ENCODE measurements at regions not wholly inside any gene's neighbourhood (a gene's known extent, or its start where the extent isn't known, plus 50 kb on each side); places are given as distances from the start of the nearest gene placed in this dataset.

GRCh38 chr6:79374308-79374707 is 139.8 kb upstream of the HMGN3 start:
- Histone ChIP-seq H3K27ac (ENCODE audit: low read depth in 2 of 2, low read length in 2 of 2) (no peak overlapping the region), H3K27me3 (ENCODE audit: control insufficient read depth, insufficient read depth, low read length) (no peaks in the 10 kb centered on the region), H3K36me3 (ENCODE audit: control insufficient read depth in 2 of 3, insufficient read depth in 3 of 3, low read length in 3 of 3) (no peaks in the 10 kb centered on the region), H3K4me3 (ENCODE audit: low read length in 3 of 3) (no peak overlapping the region), H3K4me1 (ENCODE audit: control insufficient read depth in 2 of 3, insufficient read depth in 2 of 3, low read depth in 1 of 3, low read length in 3 of 3) (peaks cover 0 to 9% (median 6%) of the 10 kb centered on the region in 3 donors), H3K9me3 (ENCODE audit: control insufficient read depth in 2 of 3, insufficient read depth in 1 of 3, low read length in 3 of 3) (peaks cover 0 to 7% (median 0%) of the 10 kb centered on the region in 3 donors), H3K9ac (ENCODE audit: low read length in 3 of 3) (no peak overlapping the region)
- TF ChIP-seq CTCF (IDR thresholded peaks at IDR 0.05; ENCODE audit: borderline replicate concordance, extremely low read depth, insufficient read depth): no peak
- FAIRE-seq (no peak), DNase-seq (no peak)
- intact Hi-C loops (cut with DNase I): no loop called here

- no peak overlapping the region for H3K27ac ChIP-seq (ENCODE audit: low read depth in 2 of 2, low read length in 2 of 2)
Observed at GRCh38 chr6:79373880-79374279, 139.4 kb upstream of the HMGN3 start.

GRCh38 chr6:79373246-79373645 is 138.8 kb upstream of the HMGN3 start:
- intact Hi-C loops (cut with DNase I): no loop called here
- H3K27ac ChIP-seq (ENCODE audit: low read depth in 2 of 2, low read length in 2 of 2): no peak overlapping the region

More at GRCh38 chr6:79373880-79374279, 139.4 kb upstream of the HMGN3 start:
- no peak for TF ChIP-seq CTCF (IDR thresholded peaks at IDR 0.05; ENCODE audit: borderline replicate concordance, extremely low read depth, insufficient read depth)
- Histone ChIP-seq H3K9ac (ENCODE audit: low read length in 3 of 3) (no peak overlapping the region), H3K4me1 (ENCODE audit: control insufficient read depth in 2 of 3, insufficient read depth in 2 of 3, low read depth in 1 of 3, low read length in 3 of 3) (peaks cover 0 to 9% (median 6%) of the 10 kb centered on the region in 3 donors), H3K36me3 (ENCODE audit: control insufficient read depth in 2 of 3, insufficient read depth in 3 of 3, low read length in 3 of 3) (no peaks in the 10 kb centered on the region), H3K9me3 (ENCODE audit: control insufficient read depth in 2 of 3, insufficient read depth in 1 of 3, low read length in 3 of 3) (peaks cover 0 to 7% (median 2%) of the 10 kb centered on the region in 3 donors), H3K27me3 (ENCODE audit: control insufficient read depth, insufficient read depth, low read length) (no peaks in the 10 kb centered on the region), H3K4me3 (ENCODE audit: low read length in 3 of 3) (no peak overlapping the region)
- intact Hi-C loops (cut with DNase I): no loop called here
- DNase-seq (no peak), FAIRE-seq (no peak)

More at GRCh38 chr6:79373246-79373645, 138.8 kb upstream of the HMGN3 start:
- Histone ChIP-seq H3K9me3 (ENCODE audit: control insufficient read depth in 2 of 3, insufficient read depth in 1 of 3, low read length in 3 of 3) (peaks cover 0 to 7% (median 2%) of the 10 kb centered on the region in 3 donors), H3K4me3 (ENCODE audit: low read length in 3 of 3) (no peak overlapping the region), H3K9ac (ENCODE audit: low read length in 3 of 3) (no peak overlapping the region), H3K36me3 (ENCODE audit: control insufficient read depth in 2 of 3, insufficient read depth in 3 of 3, low read length in 3 of 3) (no peaks in the 10 kb centered on the region), H3K27me3 (ENCODE audit: control insufficient read depth, insufficient read depth, low read length) (no peaks in the 10 kb centered on the region), H3K4me1 (ENCODE audit: control insufficient read depth in 2 of 3, insufficient read depth in 2 of 3, low read depth in 1 of 3, low read length in 3 of 3) (peaks cover 0 to 7% (median 6%) of the 10 kb centered on the region in 3 donors)
- no peak for FAIRE-seq
- no peak for DNase-seq
- no peak for TF ChIP-seq CTCF (IDR thresholded peaks at IDR 0.05; ENCODE audit: borderline replicate concordance, extremely low read depth, insufficient read depth)
